Stimulated activated CD8-positive, alpha-beta memory T cell treated with anti-CD3 and anti-CD28 coated beads, Interleukin-15, amount 100 ng/mL, for 4 hours (primary cell): ENCODE measurements at regions not wholly inside any gene's neighbourhood (a gene's known extent, or its start where the extent isn't known, plus 50 kb on each side); places are given as distances from the start of the nearest gene placed in this dataset.

Source experiments
- DNase-seq, 2 donors: peaks; one replicate each; pipeline ENCODE4 v3.0.0-alpha.2; 2020; ENCODE audit warnings: low read depth in 2 of 2

DNA sequence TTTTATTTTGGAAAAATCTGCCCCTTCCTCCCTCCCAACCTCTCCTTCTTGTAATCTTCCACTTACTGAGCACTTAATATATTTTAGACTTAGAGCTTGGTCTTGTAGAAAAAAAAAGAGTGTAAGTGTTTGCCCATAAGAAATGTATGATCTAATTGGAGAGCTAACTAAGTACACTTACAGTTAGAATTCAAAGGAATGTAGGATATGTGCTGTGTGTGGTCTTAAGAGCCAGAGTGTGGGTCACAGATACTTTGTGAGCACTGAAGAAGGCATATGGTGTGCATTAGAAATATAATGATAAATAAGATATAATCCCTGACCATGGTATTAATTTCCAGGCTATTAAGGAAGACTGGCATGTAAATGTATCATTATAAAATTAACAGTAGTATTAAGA is 91.8 kb upstream of the ZNF521 start:
- no peak for DNase-seq

DNA sequence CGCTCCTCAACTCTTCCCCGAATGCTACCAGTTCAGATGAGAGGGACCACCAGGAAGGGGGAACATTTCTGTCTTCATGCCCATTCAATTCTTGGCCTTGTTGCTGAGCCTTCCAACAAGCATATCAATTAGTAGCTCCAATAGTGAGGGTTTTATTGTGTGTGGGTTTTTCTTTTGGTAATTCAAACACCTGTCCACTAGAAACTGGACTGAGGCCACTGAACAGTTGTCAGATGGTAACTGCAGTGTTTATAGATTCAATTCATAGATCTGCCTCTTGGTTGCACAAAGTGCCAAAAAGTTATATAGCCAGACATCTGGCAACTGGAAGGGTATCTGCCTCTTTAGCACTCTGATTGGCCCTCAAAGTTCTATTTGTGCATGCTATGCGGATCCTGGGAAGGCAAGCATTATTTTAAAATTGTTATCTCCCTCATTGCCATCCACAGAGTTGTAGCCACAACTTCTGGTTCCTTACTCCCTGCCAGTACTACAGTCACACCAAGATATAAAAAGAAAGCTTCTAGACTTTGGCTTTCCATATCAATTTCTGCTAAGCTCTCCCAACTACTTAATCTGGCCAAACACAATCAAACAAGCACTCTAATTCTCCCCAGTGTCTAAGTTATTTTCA is 83.3 kb upstream of the ZNF521 start:
- DNase-seq = no peak

DNA sequence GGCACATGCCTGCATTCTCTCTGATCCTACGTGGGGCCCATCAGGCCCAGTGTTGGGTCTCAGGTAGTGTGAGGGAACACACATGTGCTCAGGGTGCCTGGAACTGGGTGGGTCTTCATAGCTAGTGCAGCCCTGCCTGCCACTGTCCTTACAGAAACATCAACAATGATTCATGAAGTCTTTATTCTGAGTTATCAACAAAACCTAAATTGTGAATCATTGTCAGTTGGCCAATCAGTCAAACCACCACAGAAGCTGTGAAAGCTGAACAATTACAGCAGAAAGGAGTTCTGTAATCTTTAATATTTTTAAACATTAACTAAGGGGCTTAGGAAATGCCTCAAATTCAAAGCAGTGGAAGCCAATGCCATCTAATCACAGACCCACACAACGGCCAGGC is 82.8 kb upstream of the ZNF521 start:
- DNase-seq = no peak

DNA sequence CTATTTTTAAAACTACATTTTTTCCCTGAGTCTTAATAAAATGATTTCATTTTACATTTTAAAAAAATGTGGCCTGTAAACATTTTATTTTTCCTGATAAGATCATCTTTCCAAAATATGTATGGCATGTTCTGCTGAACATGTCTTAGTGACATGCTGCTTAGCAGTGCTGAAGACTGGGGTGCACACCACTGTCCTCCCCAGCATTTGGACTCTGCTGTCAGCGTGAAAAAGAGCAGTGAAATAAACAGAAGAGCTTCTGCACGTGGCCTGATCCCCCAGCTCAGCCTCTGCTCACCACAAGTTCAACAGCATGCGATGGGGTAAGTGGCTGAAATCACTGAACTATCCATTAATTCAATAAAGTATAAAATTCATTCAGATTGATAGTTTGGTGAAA is 81.6 kb upstream of the ZNF521 start:
- DNase-seq = no peak

DNA sequence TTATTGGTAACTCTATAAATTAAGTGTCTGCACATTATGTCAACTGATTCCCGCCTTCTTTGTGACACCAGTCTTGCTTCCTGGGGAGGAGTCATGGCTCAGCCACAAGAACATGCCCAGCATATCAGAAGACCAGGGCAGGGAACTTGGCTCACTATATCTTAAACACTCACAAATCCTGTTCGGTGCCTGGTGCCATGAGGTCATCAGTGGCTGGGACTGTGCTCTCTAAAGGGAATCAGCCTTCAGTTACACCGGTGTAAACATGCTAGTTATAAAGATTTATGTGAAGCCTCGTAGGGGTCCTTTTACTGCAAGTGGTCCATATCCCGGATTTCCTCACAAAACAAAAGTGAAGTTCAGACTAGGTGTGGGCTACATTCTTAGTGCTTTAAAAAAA is 73.1 kb upstream of the ZNF521 start:
- no peak for DNase-seq

DNA sequence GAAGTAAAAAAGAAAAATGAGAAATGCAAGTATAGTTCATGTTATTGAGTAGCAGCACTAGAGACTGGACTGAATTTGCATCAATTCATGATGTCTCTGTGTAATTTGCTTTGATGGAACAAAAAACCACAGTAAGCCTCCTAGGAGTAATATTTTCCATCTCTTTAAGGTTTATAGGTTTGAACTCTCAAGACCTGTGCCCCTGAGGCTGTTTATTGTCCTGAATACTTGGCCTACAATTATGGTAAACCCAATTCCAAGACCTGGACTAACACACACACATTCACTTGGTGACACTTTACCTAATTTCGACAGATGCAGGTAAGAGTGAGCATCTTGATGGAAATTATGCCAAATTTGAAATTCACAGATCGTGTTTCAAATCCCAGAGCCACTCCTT is 71.8 kb upstream of the ZNF521 start:
- DNase-seq = no peak

DNA sequence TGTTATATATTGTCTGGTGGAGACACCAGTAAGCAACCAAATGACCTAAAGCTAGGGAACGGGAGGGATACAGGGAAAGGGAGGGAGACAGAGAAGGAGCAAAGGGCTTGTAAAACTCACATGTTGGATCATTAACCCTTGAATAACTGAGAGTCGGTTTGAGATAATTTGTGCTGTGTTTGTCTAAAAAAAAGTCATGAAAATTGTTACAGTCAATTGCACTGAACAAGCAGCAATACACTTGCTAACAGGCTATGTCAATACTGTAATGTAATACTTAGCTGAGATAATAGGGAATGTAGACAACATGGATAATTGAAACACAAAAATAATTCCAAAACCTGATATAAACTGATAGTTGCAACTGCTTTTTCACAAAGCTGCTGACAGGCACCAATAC is 71.3 kb upstream of the ZNF521 start:
- DNase-seq = no peak

DNA sequence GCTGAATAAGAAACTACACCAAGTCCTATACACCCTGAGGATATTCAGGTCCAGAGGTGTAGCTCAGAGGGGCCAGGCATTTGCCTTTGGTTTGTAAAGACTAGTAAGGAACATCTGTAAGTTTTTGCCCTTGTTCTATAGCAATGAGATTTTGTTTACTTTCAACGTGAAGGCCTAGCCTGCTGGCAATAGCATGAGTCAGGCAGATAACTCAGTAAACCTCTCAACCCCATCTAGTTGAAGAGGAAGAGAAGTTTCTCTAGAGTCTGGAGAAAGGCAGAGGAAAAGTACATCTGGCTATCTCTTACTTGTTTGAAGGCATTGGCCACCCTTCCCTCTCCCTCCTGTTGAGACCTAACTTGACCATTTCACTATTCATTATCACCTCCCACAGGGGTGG is 70.3 kb upstream of the ZNF521 start:
- DNase-seq = no peak

DNA sequence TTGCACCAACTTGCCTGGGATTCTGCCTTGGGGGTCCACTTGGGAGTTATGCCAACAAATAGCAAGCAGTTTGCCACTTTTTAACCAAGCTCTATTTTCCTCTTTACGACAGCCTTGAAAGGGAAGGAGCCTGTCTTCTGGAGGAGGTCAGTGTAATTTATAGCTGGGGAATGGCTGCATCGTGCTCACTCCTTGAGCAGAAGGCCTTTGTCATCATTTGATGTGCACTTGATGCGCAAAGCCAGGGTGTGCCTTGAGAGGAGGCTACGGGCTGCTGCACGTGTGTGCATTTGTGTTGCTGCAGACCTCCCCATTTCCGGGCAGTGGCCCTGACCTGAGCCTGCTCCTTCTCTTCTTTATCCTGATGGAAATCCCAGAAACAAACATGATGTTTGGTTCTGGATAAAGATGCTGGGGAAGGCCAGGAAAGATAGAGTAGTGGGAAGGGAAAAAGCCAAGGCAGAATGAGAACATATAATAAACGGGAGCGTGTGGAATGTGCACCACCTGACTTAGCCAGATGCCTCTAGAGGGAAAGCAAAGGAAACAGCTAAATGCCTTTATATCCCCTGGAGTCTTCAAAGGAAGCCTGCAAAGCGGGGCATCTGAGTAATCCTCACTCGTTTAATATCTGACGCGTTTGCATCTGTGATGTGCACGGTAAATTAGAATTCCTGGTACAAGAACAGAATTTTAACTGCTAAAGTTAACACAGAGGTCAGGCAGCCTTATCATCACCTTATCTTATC is 68.3 kb upstream of the ZNF521 start:
- DNase-seq = no peak

DNA sequence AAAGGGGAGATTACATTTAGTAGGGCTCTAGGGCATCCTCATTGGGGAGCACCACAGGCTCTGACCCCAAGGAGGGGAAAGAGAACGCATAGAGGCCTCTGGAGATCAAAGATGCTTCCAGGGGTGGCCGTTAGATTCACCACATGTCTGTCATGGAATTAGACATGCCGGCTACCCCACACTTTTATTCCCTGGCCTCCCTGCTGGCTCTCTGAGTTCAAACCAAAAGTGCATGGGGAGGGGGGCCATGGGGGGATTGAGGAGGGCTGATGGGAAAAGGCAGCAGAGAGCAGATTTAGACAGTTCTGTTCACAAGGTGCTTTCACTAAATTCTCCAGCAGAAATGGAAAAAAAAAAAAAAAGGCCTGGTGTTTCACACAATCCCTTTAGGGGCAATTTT is 64.4 kb upstream of the ZNF521 start:
- no peak for DNase-seq

DNA sequence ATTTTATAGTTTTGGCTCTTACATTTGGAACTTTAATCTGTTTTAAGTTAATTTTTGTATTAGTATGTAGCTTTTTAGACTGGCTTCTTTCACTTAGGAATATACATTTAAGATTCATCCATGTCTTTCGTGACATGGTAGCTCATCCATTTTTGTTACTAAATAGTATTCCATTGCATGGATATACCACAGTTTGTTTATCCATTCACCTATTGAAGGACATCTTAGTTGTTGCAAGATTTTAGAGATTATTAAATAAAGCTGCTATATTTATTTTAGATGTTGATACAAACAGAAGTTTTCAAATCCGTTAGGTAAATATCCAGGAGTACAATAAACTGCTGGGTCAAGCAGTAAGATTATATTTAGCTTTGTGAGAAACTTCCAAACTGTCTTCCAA is 58.0 kb upstream of the ZNF521 start:
- DNase-seq = no peak

DNA sequence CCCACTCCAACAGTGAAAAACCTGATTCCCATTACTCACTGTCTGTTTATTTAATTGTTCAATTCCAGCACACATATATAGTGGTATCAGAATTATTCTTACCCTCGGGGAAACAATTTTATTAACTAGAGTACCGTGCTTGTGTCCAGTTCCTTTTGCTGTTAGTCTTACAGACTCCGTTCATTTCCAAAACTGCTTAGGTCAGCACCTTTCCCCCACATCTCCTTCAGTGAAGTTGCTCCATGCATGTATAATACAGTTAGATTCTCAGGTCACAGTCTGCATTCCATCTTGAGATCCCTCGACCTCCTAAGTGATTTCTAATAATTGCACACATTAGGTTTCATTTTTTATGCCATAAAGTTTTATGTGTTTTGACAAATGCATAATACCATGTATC is 56.3 kb upstream of the ZNF521 start:
- no peak for DNase-seq
